ENCODE measurements at regions not wholly inside any gene's neighbourhood (a gene's known extent, or its start where the extent isn't known, plus 50 kb on each side); places are given as distances from the start of the nearest gene placed in this dataset.

- DNase-seq = no peak
- H3K27me3 Mint-ChIP-seq = no peaks in the 10 kb centered on the region
- no peak overlapping the region for H3K27ac Mint-ChIP-seq
- no peaks in the 10 kb centered on the region for H3K4me1 Mint-ChIP-seq
- peaks cover 2% of the 10 kb centered on the region for H3K9me3 Mint-ChIP-seq
- H3K36me3 Mint-ChIP-seq = no peaks in the 10 kb centered on the region
- H3K4me3 Mint-ChIP-seq = no peak overlapping the region
Observed at GRCh38 chr15:26421065-26421464, 351.8 kb downstream of the GABRB3 start.

GRCh38 chr15:26395624-26396023 is 377.2 kb downstream of the GABRB3 start:
- DNase-seq = no peak
- Mint-ChIP-seq H3K36me3 (no peaks in the 10 kb centered on the region), H3K27ac (no peak overlapping the region), H3K4me3 (no peak overlapping the region), H3K27me3 (no peaks in the 10 kb centered on the region), H3K4me1 (no peaks in the 10 kb centered on the region), H3K9me3 (no peaks in the 10 kb centered on the region)

GRCh38 chr15:26394801-26395200 is 378.1 kb downstream of the GABRB3 start:
- Mint-ChIP-seq H3K4me1 (no peaks in the 10 kb centered on the region), H3K27ac (no peak overlapping the region), H3K4me3 (no peak overlapping the region), H3K9me3 (no peaks in the 10 kb centered on the region), H3K27me3 (no peaks in the 10 kb centered on the region), H3K36me3 (no peaks in the 10 kb centered on the region)
- no peak for DNase-seq

- H3K4me1 Mint-ChIP-seq = no peaks in the 10 kb centered on the region
- no peak overlapping the region for H3K4me3 Mint-ChIP-seq
- H3K27me3 Mint-ChIP-seq = no peaks in the 10 kb centered on the region
- no peak overlapping the region for H3K27ac Mint-ChIP-seq
- H3K36me3 Mint-ChIP-seq = no peaks in the 10 kb centered on the region
- no peak for DNase-seq
- H3K9me3 Mint-ChIP-seq = no peaks in the 10 kb centered on the region
Observed at GRCh38 chr15:26392956-26393355, 379.9 kb downstream of the GABRB3 start.

- no peak for DNase-seq
- H3K36me3 Mint-ChIP-seq = no peaks in the 10 kb centered on the region
- no peak overlapping the region for H3K27ac Mint-ChIP-seq
- no peaks in the 10 kb centered on the region for H3K9me3 Mint-ChIP-seq
- H3K27me3 Mint-ChIP-seq = no peaks in the 10 kb centered on the region
- H3K4me3 Mint-ChIP-seq = no peak overlapping the region
- no peaks in the 10 kb centered on the region for H3K4me1 Mint-ChIP-seq
Observed at GRCh38 chr15:26391567-26392194, 381.2 kb downstream of the GABRB3 start.

GRCh38 chr15:26382444-26383072 is 390.3 kb downstream of the GABRB3 start:
- no peak overlapping the region for H3K27ac Mint-ChIP-seq
- H3K4me3 Mint-ChIP-seq = no peak overlapping the region
- H3K27me3 Mint-ChIP-seq = no peaks in the 10 kb centered on the region
- no peak for DNase-seq
- no peaks in the 10 kb centered on the region for H3K4me1 Mint-ChIP-seq
- peaks cover 2% of the 10 kb centered on the region for H3K36me3 Mint-ChIP-seq
- peaks cover 8% of the 10 kb centered on the region for H3K9me3 Mint-ChIP-seq

GRCh38 chr15:26378304-26378703 is 394.6 kb downstream of the GABRB3 start:
- Mint-ChIP-seq H3K27ac (no peak overlapping the region), H3K27me3 (peaks cover under 1% of the 10 kb centered on the region), H3K4me3 (no peak overlapping the region), H3K36me3 (peaks cover 2% of the 10 kb centered on the region), H3K4me1 (no peaks in the 10 kb centered on the region), H3K9me3 (peaks cover 17% of the 10 kb centered on the region)
- DNase-seq = no peak

GRCh38 chr15:26376243-26376642 is 396.6 kb downstream of the GABRB3 start:
- Mint-ChIP-seq H3K4me3 (no peak overlapping the region), H3K27ac (no peak overlapping the region), H3K27me3 (peaks cover 7% of the 10 kb centered on the region), H3K4me1 (no peaks in the 10 kb centered on the region), H3K9me3 (peaks cover 17% of the 10 kb centered on the region), H3K36me3 (no peaks in the 10 kb centered on the region)
- DNase-seq = no peak

- DNase-seq = no peak
- Mint-ChIP-seq H3K27me3 (peaks cover 10% of the 10 kb centered on the region), H3K36me3 (no peaks in the 10 kb centered on the region), H3K9me3 (peaks cover 17% of the 10 kb centered on the region), H3K27ac (no peak overlapping the region), H3K4me1 (no peaks in the 10 kb centered on the region), H3K4me3 (no peak overlapping the region)
Observed at GRCh38 chr15:26374806-26375205, 398.1 kb downstream of the GABRB3 start.

- Mint-ChIP-seq H3K4me1 (no peaks in the 10 kb centered on the region), H3K27me3 (peaks cover 10% of the 10 kb centered on the region)
Observed at GRCh38 chr15:26372706-26373105, 400.2 kb downstream of the GABRB3 start.

GRCh38 chr15:26365077-26365476 is 407.8 kb downstream of the GABRB3 start:
- Mint-ChIP-seq H3K27ac (no peak overlapping the region), H3K4me1 (no peaks in the 10 kb centered on the region), H3K27me3 (no peaks in the 10 kb centered on the region), H3K4me3 (no peak overlapping the region), H3K9me3 (peaks cover 13% of the 10 kb centered on the region), H3K36me3 (no peaks in the 10 kb centered on the region)
- DNase-seq = no peak

More at GRCh38 chr15:26372706-26373105, 400.2 kb downstream of the GABRB3 start:
- Mint-ChIP-seq H3K36me3 (no peaks in the 10 kb centered on the region), H3K27ac (no peak overlapping the region), H3K4me3 (no peak overlapping the region), H3K9me3 (peaks cover 9% of the 10 kb centered on the region)
- no peak for DNase-seq

GRCh38 chr15:26359855-26360254 is 413.0 kb downstream of the GABRB3 start:
- Mint-ChIP-seq H3K9me3 (peaks cover 12% of the 10 kb centered on the region), H3K27ac (no peak overlapping the region), H3K36me3 (no peaks in the 10 kb centered on the region), H3K4me3 (no peak overlapping the region), H3K27me3 (no peaks in the 10 kb centered on the region), H3K4me1 (no peaks in the 10 kb centered on the region)
- DNase-seq = no peak

- Mint-ChIP-seq H3K4me3 (no peak overlapping the region), H3K27me3 (no peaks in the 10 kb centered on the region), H3K36me3 (no peaks in the 10 kb centered on the region), H3K27ac (no peak overlapping the region), H3K9me3 (peaks cover 8% of the 10 kb centered on the region), H3K4me1 (no peaks in the 10 kb centered on the region)
- no peak for DNase-seq
Observed at GRCh38 chr15:26358708-26359107, 414.2 kb downstream of the GABRB3 start.

- no peak overlapping the region for H3K27ac Mint-ChIP-seq
- no peak overlapping the region for H3K4me3 Mint-ChIP-seq
- no peak for DNase-seq
- no peaks in the 10 kb centered on the region for H3K27me3 Mint-ChIP-seq
- no peaks in the 10 kb centered on the region for H3K4me1 Mint-ChIP-seq
- H3K36me3 Mint-ChIP-seq = no peaks in the 10 kb centered on the region
- peaks cover 4% of the 10 kb centered on the region for H3K9me3 Mint-ChIP-seq
Observed at GRCh38 chr15:26357653-26358052, 415.2 kb downstream of the GABRB3 start.

GRCh38 chr15:26355472-26356074 is 417.3 kb downstream of the GABRB3 start:
- no peaks in the 10 kb centered on the region for H3K27me3 Mint-ChIP-seq

GRCh38 chr15:26352909-26353308 is 420.0 kb downstream of the GABRB3 start:
- H3K27me3 Mint-ChIP-seq = no peaks in the 10 kb centered on the region
- no peaks in the 10 kb centered on the region for H3K4me1 Mint-ChIP-seq
- DNase-seq = no peak
- no peaks in the 10 kb centered on the region for H3K36me3 Mint-ChIP-seq
- H3K27ac Mint-ChIP-seq = no peak overlapping the region
- H3K4me3 Mint-ChIP-seq = no peak overlapping the region
- H3K9me3 Mint-ChIP-seq = no peaks in the 10 kb centered on the region

More at GRCh38 chr15:26355472-26356074, 417.3 kb downstream of the GABRB3 start:
- no peak overlapping the region for H3K4me3 Mint-ChIP-seq
- H3K27ac Mint-ChIP-seq = no peak overlapping the region
- H3K4me1 Mint-ChIP-seq = no peaks in the 10 kb centered on the region
- no peaks in the 10 kb centered on the region for H3K9me3 Mint-ChIP-seq
- no peaks in the 10 kb centered on the region for H3K36me3 Mint-ChIP-seq
- DNase-seq = no peak

All from activated naive CD8-positive, alpha-beta T cell treated with anti-CD3 and anti-CD28 coated beads for 36 hours (primary cell).